RPMI8226 (cell line): ENCODE measurements at regions not wholly inside any gene's neighbourhood (a gene's known extent, or its start where the extent isn't known, plus 50 kb on each side); places are given as distances from the start of the nearest gene placed in this dataset.
"Not testable (repeated sequence)": the region's sequence is repeated elsewhere in the genome, so short reads cannot be mapped to it uniquely, and the experiment has no call there.

ENCODE experiments used
- DNase-seq: peaks from one replicate; pipeline ENCODE4 v3.0.0-alpha.2; 2015

DNA sequence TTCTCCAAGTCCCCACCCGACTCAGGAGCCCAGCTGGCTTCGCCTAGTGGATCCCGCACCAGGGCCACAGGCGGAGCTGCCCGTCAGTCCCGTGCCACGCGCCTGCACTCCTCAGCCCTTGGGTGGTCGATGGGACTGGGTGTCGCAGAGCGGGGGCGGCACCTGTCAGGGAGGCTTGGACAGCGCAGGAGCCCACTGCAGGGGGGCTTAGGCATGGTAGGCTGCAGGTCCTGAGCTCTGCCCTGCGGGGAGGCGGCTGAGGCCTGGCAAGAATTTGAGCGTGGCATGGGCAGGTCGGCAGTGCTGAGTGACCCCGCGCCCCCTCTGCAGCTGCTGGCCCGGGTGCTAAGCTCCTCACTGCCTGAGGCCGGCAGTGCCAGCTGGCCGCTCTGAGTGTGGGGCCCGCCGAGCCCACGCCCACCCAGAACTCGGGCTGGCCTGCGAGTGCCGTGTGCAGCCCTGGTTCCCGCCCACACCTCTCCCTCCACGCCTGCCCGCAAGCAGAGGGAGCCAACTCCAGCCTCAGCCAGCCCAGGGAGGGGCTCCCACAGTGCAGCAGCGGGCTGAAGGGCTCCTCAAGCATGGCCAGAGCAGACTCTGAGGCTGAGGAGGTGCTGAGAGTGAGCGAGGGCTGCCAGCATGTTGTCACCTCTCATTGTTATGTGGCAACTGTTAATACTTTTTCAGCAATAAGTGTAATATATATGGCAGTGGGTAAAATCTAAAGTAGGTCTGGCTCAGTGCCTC, 548.4 kb upstream of the BRINP3 start:
- DNase-seq: no peak

DNA sequence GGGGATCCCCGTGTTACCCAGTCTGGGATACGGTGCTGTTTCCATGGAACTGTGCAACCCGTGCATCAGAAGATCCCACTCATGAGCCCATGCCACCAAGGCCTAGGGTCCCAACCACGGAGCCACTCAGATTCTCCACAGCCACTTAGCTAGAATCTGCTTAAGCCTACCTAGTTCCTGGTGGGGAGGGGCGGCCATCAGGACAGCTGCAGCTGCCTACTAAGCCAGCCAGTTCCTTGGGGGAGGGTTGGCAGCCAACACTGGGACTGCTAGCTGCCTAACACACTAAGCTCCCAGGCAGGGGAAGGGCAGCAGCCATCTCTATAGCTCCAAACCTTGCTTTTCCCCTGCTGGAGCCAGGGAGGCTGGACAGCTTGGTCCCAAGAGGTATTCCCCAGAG, 549.2 kb upstream of the BRINP3 start:
- no peak for DNase-seq

DNA sequence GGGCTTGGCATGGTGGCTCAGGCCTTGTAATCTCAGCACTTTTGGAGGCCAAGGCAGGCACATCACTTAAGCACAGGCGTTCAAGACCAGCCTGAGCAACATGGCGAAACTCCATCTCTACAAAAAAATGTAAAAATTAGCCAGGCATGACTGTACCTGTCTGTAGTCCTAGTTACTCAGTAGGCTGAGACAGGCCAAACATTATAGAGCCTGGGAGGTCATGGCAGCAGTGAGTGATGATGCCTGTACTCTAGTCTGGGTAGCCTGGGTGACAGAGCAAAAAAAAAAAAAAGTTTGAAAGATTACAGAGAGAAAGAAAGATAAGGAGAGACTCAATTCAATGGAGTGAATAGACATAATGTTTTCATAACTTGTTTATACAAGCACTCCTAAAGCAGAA, 556.5 kb upstream of the BRINP3 start:
- DNase-seq: no peak

DNA sequence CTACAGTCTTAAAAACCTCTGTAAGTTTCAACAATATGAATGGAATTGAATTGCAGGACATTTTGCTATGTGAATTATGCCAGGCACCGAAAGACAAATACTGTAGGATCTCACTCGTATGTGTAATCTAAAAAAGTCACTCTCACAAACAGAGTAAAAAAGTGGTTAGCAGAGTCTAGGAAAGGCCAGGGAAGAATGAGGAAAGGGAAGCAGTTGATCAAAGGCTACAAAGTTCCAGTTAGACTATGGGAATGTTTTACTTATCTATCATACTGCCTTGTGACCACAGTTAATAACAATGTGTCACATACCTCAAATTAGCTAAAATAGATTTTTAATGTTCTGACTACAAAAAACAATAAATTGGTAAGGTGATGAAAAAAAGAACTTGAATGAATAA, 565.4 kb upstream of the BRINP3 start:
- no peak for DNase-seq

DNA sequence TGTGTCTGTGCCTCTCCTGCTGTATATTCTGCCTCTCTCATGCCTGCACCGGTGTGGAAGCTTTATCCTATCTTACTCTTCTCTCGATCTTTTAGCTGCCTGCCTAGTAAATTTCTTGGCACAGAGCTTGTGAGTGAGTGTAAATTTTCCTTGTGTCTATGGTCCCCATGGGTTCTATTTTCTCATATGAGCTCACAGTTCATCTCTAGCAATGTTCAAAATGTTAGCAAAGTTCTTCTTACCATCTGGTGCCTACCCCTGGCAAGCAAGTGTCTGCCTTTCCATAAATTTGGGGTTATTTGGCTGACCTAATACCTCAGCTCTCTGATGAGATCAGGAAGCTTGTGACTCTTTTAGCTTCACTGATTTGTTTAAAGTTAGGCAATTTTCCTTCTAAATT, 572.1 kb upstream of the BRINP3 start:
- DNase-seq: no peak

DNA sequence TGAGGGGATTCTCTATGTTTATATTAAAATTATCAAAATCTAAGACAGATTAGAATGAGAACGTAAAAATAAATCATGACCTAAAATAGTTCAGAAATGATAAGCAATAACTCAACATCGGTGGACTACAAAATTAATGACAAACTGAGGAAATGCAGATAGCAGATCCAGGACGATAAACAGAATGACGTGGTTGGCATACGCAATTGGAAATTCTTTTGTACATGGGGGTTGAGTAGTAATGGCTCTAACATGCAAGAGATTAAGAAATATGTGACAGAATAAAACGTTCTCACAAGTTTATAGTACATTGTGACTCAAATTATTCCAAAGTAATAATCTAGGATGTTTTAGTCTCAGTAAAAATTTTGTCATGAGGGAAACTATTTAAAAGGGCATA, 575.2 kb upstream of the BRINP3 start:
- no peak for DNase-seq

DNA sequence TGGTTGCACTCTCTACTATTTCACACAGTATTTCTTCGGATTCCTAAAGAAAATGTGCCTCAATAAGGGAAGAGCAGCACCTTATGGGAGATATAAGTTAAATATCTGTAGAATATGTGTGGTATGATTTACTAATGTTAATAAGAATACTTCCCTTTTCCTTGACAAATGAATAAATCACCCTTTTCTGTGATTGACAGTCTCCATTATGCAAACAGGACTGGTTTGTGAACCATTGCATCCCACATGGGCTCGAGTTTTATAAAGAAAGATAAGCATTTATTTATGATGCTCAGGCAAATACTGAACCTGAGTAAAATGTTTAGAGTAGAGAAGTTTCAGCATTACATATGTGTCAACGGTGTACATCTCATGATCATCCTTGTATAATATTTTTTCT, 587.7 kb upstream of the BRINP3 start:
- no peak for DNase-seq

DNA sequence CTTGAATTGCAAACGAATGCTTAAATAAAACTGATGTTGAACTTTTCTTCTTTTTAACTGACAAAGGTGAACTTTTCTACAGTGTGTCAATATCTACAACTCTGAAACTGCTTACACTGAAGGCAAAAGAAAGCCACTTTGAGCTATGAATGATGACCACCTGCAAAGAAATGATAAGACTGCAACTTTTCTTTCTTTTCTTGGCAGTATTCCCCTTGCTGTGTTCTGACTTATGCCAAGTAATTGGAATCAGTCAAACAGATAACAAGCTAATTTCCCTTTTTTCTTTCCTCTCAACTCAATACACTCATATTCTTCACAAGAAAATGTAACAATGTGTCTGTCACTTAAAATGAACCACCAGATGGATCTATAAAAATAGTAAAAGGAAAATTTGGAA, 588.1 kb upstream of the BRINP3 start:
- DNase-seq: no peak

DNA sequence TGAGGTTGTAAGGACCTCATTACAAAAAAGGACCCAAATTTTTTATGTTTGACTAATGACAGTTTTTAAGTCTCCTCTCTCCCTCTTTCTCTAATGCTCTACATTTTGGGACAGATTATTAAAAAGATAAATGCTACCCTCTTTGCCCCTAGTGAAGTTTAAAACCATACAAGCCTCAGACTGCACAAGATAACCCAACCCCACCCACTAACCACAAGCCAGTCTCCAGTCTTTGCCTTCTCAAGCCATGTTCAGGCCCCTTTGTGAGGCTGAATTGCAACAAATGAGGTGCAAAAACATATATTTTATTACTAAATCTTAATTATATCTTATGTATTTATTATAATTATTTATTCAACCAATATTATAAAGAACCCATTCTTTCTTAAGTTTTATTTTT, 597.2 kb upstream of the BRINP3 start:
- DNase-seq: no peak

DNA sequence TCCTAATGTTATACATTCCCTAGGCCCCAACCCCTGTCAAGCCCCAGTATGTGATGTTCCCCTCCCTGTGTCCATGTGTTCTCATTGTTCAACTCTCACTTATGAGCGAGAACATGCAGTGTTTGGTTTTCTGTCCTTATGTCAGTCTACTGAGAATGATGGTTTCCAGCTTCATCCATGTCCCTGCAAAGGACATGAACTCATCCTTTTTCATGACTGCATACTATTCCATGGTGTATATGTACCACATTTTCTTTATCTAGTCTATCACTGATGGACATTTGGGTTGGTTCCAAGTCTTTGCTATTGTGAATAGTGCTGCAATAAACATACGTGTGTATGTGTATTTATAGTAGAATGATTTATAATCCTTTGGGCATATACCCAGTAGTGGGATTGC, 605.4 kb upstream of the BRINP3 start:
- not testable (repeated sequence) for DNase-seq

DNA sequence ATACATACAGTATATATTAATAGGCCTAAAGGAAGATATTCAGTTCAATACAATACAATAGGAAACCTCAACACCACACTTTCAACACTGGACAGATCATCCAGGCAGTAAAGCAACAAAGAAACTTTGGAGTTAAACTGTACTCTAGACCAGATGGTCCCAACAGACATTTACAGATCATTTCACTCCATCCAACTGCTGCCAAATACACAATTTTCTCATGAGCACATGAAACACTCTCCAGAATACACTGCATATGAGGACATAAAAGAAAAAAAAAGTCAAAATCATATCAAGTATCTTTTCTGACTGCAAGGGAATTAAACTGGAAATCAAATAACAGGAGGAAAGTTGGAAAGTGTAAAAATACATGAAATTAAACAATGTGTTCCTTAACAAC, 607.5 kb upstream of the BRINP3 start:
- DNase-seq: no peak

DNA sequence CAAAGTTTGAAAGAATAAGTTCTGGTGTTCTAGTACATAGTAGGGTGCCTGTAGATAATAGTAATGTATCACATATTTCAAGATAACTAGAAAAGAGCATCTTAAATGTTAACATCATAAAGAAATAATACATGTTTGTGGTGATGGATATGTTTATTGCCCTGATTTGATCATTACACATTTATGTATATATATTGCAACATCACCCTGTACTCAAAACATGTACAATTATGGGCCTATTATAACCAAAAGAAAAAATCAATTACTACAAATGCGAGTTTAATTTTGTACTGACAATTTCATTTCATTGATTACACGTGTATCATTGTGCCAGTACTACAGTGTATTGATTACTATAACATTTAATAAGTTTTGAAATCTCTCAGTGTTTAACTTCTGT, 609.2 kb upstream of the BRINP3 start:
- no peak for DNase-seq

DNA sequence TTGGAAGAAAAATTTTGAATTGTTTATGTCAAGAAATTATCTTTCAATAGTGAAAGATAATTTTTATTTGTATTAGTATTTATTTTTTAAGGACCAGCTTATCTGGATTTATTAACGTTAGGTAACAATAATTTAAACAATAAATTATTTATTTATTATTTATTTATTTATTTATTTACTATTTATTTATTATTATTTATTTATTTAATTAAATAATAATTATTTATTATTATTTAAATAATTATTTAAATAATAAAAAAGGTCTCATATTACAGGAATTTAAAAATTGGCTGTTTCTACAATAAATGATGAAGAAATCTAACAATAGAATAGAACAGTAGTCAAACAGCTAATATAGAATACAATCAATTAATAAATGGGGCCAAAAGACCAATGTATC, 618.7 kb upstream of the BRINP3 start:
- DNase-seq: no peak

DNA sequence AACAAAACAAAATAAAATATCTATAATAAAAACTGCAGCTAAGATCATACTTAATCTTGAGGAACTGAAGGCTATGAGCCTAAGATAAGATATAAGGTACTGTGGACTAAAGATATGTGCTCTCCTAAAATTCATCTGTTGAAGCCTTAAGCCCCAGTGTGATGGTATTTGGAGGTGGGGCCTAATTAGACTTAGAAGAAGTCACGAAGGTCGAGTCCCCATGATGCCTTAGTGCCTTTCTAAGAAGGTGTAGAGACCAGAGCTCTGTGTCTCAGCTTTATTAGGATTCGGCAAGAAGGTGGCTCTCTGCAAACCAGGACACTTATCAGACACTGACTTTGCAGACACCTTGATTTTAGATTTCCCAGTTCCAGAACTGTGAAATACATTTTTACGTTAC, 622.0 kb upstream of the BRINP3 start:
- DNase-seq: no peak

DNA sequence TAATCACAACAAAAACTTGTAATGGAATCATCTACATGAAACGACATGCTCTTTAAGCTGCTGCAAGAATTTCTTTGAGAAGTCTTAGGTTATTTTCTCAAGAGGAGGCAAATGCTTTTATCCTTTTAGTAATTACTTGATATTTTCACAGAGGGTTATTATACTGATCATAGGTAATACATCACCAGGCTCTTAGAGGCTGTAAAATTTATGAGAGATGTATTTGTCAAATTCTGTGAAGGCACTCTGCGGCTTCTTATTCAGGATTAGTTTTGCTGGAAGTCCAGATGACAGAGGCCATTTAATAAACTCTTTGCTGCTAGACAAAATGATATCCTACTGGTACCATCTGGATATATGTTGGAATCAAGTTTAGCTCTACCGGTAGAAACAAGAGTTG, 624.3 kb upstream of the BRINP3 start:
- DNase-seq: no peak

DNA sequence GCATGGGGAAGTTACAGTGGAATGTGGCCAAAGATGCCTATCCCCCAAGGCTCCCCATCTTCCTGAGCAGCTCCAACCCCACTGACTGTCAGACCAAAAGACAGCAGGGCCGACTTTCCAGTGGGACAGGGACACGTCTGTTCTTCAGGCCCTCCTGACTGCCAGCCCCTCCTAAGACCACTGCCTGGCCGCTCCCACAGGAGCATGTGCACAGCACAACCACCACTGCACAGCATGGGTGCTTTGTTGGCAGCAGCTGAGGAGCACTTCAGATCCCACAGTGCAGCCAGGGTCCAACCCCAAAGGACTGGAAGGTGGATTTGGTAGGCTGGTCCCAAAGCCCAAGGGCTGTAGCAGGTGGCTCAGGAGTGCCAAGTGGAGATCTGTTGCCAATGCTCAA, 648.3 kb upstream of the BRINP3 start:
- no peak for DNase-seq

DNA sequence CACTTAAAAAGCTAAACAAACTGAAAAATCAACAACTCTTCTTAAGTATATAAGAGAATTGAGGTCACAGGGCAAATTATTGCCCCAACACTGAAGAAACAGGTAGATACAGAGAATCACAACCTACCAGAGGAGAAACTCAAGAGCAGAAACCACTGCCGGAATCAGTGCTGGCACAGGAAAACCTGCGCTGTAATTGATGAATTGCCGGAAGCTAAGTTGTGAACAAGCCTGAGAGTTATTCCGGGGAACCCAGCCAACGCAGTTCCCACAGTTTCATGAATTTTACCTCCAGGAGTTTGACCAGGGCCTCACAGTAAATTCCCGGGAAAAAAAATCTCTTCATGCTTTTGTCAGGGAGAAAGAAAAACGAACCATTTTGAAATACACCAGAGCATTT, 657.1 kb upstream of the BRINP3 start:
- no peak for DNase-seq

DNA sequence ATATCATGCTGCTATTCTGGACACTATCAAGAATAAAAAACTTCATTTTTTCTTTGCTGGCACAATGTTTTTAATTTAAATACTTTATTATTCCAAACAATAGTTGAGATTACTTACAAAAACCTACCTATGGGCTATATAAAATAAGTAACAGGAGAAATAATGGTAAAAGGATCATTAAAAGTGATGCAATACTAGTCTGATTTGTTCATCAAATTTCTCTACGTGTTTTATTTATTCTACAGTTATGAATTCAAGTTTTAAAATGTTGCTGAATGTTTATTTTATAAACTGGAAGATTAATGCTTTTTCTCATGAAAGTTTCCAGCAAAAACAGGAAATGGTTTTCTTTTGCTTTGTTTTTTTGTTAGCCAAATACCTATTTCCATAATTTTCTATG, 662.4 kb upstream of the BRINP3 start:
- DNase-seq: no peak

DNA sequence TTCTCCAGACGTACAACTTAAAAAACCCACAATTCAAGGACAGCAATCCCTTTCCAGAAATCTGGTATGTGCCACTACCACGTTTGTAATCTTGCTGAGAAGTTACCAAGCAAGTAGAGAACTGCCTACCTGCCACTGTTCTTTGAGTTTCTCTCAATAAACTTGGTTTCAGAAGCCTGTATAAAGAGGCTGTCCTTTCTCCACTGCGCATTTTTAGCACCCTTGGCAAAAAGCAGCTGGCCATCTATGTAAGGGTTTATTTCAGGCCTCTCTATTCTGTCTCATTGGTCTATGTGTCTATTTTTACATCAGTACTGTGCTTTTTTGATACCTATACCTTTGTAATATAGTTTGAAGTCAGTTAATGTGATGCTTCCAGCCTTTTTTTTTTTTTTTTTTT, 665.1 kb upstream of the BRINP3 start:
- DNase-seq: no peak

DNA sequence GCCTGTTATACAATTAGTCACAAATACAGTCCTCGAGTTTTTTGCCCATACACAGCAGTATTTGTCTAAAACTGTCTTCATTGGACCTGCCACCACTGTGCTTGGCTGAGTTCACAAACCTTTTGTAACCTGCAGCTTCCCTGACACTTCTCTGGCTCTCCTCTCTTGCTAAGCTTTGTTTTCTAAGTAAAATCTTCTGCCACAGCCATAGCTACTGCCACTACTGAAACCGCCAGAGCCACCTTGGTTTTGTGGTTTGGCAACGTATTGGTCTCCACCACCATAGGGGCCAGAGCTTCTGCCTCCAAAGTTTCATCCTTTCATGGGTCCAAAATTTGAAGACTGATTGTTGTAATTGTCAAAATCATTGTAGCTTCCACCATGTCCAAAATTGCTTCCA, 668.2 kb upstream of the BRINP3 start:
- peak; percentile 7 for DNase-seq

DNA sequence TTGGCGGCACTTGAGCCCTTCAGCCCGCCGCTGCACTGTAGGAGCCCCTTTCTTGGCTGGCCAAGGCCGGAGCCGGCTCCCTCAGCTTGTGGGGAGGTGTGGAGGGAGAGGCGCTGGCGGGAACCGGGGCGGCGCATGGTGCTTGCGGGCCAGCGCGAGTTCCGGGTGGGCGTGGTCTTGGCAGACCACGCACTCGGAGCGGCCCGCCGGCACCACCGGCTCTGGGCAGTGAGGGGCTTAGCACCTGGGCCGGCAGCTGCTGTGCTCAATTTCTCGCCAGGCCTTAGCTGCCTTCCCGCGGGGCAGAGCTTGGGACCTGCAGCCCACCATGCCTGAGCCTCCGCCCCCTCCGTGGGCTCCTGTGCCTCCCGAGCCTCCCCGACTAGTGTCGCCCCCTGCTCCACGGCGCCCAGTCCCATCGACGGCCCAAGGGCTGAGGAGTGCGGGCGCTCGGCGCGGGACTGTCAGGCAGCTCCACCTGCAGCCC, 673.7 kb upstream of the BRINP3 start:
- no peak for DNase-seq

DNA sequence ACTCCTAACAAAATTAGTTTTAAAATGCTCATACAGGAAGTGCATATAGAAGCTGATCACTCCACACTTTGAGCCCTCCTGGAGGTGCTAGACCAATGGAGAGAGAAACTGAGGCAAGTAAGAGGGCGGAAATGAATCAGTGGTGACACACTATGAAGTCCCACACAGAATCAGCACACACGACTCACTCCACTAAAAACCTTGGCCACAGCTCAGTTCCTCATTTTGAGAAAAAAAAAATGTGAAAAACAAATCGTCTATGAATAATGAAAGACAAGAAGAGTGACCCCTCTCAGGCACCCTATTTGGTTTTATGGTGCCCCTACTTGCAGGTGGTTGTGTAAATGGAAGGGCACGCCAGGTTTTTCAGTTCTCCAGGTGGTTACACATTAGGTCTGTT, 675.1 kb upstream of the BRINP3 start:
- DNase-seq: peak; percentile 16

DNA sequence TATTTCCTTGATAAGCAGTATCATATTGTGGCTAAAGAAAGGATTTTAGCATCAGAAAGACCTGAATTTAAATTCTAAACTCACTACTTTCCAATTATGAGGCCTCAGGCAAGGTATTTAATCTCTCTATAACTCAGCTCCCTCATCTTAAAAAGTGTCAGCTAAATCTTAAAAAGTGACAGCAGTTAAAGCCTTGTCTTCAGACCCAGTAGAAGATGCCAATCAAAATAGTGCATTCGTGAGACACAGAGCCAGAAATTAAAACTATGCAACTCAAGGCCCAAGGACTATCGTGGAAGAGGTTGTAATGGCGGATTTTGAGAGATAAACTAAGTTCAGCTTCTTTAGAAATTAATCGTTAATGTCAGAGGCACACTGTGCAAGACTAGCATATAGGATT, 677.5 kb upstream of the BRINP3 start:
- no peak for DNase-seq

DNA sequence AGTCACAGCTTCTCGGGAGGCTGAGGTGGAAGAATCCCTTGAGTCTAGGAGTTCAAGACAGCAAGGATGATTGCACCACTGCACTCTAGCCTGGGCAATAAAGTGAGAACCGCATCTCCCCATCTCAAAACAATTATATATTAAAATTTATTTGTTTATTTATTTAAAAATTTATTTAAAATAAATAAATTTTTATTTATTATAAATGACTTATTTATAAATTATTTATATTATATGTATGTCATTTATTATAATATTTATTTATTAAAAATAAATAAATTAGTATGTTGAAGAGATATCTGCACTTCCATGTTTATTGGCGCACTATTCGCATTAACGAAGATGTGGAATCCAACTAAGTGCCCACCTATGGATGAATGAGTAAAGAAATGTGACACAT, 683.2 kb upstream of the BRINP3 start:
- DNase-seq: no peak

DNA sequence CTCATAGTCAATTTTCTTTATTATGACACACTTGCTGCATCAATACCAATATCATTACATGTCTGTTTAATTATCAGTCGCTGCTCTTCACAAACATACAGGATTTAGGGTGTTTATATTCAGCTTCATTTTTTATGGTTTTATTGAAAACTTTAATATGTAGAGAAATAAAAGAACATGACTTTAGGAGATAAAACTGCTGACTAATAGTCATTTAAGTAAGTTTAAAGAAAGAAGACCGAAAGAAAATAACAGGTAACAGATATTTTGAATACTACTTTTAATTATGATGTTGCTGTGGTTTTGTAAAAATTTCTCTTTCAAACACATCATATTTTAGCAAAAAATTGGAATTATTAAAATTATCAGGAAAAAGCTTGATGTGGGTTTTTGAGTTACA, 685.1 kb upstream of the BRINP3 start:
- DNase-seq: no peak

DNA sequence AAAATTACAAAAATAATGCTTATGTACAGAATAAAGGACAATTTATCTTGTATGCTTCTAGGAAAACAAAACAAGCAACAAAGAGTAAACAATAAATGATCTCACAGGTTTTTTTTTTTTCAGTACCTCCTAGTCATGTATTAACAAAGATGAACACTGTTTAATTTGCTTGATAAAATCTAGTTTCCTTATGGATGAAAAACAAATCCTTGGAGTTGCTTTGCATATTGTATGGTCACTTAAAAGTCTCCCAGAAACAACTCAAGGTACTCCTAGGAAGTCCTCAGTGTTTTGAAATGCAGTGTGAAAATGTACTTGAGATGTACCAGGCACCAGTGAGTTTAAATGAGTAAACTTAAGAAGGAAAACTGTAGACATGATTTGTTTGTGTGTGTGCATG, 686.0 kb upstream of the BRINP3 start:
- no peak for DNase-seq
